NCI-H524 (cell line): ENCODE measurements at regions not wholly inside any gene's neighbourhood (a gene's known extent, or its start where the extent isn't known, plus 50 kb on each side); places are given as distances from the start of the nearest gene placed in this dataset.

Experiments used
- DNase-seq, 2 experiments: peaks; one replicate each; lab custom pipeline; 2025; lab: John Stamatoyannopoulos, UW

DNA sequence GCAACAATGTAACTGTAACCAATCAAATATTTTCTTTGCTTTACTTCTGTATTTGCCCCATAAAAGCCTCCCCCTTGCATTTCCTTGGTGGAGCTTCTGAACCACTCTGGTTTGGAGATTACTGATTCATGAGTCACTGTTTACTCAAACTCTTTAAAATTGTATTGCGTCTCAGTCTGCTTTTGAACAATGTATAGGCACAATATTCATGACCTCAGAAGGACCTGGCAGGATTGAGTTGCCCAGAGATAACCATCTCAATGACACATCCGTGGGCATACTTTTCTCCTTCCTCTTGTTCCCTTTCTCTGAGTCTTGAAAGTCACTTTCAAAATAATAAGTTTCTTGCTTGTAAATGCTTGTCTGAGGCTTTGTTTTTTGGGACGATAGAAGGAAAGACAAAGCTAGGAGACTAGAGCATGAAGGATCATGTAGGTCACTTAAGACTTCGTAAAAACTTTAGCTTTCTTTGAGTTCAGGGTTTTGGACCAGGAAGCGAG is 57.1 kb upstream of the POU1F1 start:
- no peak for DNase-seq

DNA sequence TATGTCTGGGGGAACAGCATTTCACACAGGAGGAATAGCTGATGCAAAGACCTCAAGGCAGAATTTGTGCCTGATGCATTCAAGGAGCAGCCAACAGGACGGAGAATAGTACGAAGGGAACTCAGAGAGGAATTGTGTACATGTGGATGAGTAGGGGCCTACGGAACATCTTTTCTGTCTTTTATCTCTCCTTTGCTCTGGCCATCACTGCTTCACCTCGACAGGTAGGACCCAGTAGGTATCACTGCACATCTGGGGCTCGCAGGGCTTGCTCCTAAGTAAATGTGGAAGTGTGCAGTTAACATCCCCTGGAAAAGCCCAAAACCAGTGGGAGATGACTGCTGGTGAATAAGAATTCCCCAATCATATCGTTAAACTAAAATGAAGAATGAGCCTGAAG is 56.4 kb upstream of the POU1F1 start:
- DNase-seq, result no peak

DNA sequence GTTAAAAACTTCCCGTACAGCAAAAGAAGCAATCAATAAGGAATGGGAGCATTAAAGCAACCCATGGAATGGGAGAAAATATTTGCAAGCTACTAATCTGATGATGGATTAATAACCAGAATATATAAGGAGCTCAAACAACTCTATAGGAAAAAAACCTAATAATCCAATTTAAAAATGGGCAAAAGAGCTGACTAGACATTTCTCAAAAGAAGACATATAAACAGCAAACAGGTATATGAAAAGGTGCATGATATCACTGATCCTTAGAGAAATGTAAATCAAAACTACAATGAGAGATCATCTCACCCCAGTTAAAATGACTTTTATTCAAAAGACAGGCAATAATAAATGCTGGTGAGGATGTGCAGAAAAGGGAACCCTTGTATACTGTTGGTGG is 52.7 kb upstream of the POU1F1 start:
- no peak for DNase-seq
